ENCODE measurements at regions not wholly inside any gene's neighbourhood (a gene's known extent, or its start where the extent isn't known, plus 50 kb on each side); places are given as distances from the start of the nearest gene placed in this dataset.

- TF ChIP-seq CTCF (IDR thresholded peaks at IDR 0.05) (no peak), POLR2A (IDR thresholded peaks at IDR 0.05) (no peak)
Observed at GRCh38 chr2:200748779-200749178, 62.9 kb upstream of the BZW1 start.
